ENCODE measurements at regions not wholly inside any gene's neighbourhood (a gene's known extent, or its start where the extent isn't known, plus 50 kb on each side); places are given as distances from the start of the nearest gene placed in this dataset.
"Not testable (repeated sequence)": the region's sequence is repeated elsewhere in the genome, so short reads cannot be mapped to it uniquely, and the experiment has no call there.

DNA sequence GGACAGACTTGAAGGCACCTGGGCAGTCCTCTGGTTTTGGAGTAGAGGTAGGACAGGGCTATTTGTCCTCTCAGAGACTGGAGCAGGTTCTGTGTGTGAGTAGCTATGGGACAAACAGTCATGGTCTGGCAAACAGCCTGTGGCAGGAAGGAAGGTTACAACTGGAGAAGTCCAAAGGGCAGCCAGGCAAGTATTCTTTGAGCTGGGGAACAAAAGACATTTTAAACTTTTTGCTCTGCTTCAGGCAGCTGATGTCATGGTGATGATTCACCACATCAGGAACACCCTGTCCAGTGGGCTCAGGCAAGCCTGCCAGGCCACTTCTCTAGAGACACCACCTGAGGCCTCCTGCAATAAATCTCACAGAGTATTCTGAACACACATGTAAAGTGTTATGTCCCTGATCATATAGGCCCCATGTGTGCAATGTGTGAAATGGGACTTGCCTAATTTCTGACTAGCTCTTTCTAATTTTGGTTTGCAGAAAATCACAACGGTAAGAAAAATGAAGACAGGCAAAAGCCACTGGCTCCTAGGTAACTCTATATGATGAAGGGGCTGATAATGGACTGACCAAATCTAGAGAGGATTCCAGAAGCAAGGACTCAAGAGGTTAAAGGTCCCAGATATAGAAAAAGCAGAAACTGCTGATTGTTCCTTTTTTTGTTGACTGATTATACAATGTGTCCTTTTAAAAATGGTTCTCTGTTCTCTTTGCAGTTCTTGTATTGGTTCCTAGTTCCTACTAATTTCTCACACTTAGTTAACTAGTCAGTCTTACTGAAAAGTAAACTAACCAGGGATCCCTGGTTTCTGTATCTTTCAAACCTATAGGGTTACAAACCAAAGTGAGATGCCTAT lies 58.7 kb downstream of the PPIAL4G start:
- TF ChIP-seq, protein P1, sequence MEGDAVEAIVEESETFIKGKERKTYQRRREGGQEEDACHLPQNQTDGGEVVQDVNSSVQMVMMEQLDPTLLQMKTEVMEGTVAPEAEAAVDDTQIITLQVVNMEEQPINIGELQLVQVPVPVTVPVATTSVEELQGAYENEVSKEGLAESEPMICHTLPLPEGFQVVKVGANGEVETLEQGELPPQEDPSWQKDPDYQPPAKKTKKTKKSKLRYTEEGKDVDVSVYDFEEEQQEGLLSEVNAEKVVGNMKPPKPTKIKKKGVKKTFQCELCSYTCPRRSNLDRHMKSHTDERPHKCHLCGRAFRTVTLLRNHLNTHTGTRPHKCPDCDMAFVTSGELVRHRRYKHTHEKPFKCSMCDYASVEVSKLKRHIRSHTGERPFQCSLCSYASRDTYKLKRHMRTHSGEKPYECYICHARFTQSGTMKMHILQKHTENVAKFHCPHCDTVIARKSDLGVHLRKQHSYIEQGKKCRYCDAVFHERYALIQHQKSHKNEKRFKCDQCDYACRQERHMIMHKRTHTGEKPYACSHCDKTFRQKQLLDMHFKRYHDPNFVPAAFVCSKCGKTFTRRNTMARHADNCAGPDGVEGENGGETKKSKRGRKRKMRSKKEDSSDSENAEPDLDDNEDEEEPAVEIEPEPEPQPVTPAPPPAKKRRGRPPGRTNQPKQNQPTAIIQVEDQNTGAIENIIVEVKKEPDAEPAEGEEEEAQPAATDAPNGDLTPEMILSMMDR (IDR thresholded peaks at IDR 0.05) = not testable (repeated sequence)
- TF ChIP-seq POLR2A, EP300 (IDR thresholded peaks at IDR 0.05): not testable (repeated sequence)
